T follicular helper cell (primary cell): ENCODE measurements at regions not wholly inside any gene's neighbourhood (a gene's known extent, or its start where the extent isn't known, plus 50 kb on each side); places are given as distances from the start of the nearest gene placed in this dataset.
"Not testable (repeated sequence)": the region's sequence is repeated elsewhere in the genome, so short reads cannot be mapped to it uniquely, and the experiment has no call there.

Experiments
- DNase-seq: peaks from one replicate; pipeline ENCODE4 v3.0.0-alpha.2; 2020; ENCODE audit warnings: low read depth

- no peak for DNase-seq
Observed at GRCh38 chr1:213324859-213325258, 273.8 kb downstream of the RPS6KC1 start.

DNA sequence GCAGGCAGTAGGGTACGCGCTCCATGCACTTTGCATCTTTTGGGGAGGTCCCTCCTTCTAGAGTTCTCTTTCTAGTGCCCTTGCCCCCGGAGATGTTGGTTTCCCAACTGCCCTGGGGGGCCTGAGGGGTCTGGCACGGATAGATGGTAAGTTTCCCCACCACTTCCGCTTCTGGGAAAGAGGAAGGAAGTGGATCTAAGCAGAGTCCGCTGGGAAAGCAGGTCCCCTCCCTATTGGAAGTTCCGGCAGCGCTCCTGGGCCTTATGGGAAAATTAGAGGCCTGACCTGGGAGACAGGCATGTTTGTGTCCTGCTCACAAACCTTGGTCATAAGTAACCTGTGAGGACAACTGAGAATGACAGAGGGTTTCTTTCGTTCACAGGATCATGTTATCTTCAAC lies 274.4 kb downstream of the RPS6KC1 start:
- DNase-seq = no peak

GRCh38 chr1:213326281-213327016 lies 275.4 kb downstream of the RPS6KC1 start:
- DNase-seq = no peak

DNA sequence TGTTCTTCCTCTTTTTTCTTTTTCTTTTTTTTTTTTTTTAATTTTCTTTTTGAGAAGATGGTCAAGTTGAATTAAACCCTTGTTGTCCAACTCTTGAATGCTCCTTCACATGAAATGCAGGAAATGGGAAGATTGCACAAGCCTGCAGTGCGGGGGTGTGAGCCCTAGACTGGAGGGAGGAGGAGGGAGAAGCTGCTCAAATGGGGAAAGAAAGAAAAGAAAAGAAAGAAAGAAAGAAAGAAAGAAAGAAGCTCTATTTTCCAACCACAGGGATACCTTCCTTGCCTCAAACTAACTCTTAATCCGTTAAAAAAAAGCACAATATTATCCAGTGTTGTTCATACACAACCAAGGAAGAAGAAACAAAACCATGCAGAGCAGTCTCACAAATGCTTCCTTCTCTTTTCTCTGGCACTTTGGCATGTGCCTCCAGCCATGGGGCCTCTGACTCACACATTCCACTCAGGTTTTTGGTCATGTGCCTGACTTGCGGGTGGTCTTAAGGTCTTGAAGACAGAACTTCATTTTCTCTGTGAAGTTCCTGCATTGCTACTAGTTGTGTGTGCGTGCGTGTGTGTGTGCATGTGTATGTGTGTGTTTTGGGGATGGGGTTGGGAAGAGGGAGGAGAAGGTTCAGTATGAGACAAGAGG lies 276.1 kb downstream of the RPS6KC1 start:
- no peak for DNase-seq

- DNase-seq = no peak
Observed at GRCh38 chr1:213329406-213330008, 278.5 kb downstream of the RPS6KC1 start.

- DNase-seq = no peak
Observed at GRCh38 chr1:213330281-213330680, 279.2 kb downstream of the RPS6KC1 start.

DNA sequence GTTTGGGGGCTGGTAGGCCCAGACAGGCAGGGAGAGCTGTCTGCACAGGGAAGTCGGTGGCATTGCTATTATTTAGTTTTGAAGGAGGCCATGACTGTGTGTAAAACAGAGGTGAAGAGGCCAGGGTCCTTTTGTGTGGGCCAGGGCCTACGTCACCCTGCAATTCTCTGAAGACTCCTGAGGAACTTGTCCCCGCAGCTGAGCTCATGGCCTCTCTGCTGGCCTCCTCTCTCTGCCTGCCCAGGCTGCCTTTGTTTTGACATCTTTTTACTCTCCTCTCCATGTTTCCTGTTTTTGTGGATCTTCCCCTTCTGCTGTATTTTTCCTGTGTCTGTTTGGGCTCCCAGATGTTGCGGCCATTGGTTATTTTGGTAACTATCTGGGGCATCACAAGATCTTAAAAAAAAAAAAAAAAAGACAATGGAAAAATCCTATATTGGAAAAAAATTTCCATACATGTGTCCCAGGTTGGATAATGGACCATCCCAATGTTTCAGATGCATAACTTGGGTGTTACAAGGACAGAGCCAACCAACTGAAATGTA lies 280.7 kb downstream of the RPS6KC1 start:
- no peak for DNase-seq

DNA sequence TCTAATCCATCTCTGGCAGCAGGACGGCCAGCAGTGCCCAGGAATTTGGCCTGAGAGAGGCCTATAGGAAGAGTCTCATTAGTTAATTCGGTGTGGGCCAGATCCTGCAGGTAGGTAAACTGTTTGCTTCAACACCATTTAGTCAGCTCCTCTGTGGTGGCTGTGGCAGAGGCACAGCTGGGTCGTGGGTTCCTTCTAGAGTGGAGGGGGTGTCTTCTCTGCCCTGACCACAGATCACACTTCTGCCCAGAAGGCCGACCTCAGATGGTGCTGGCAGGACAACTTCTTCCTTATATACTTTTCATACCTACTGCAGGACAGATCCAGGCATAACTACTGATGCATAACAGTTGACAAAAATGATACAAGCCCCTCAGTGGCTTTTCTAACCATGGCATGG lies 281.4 kb downstream of the RPS6KC1 start:
- DNase-seq = no peak

- no peak for DNase-seq
Observed at GRCh38 chr1:213333121-213333520, 282.1 kb downstream of the RPS6KC1 start.

- no peak for DNase-seq
Observed at GRCh38 chr1:213335084-213335483, 284.0 kb downstream of the RPS6KC1 start.

- DNase-seq = no peak
Observed at GRCh38 chr1:213337025-213337678, 286.1 kb downstream of the RPS6KC1 start.

GRCh38 chr1:213340593-213340992 lies 289.6 kb downstream of the RPS6KC1 start:
- DNase-seq = no peak

GRCh38 chr1:213345621-213346020 lies 294.6 kb downstream of the RPS6KC1 start:
- no peak for DNase-seq

DNA sequence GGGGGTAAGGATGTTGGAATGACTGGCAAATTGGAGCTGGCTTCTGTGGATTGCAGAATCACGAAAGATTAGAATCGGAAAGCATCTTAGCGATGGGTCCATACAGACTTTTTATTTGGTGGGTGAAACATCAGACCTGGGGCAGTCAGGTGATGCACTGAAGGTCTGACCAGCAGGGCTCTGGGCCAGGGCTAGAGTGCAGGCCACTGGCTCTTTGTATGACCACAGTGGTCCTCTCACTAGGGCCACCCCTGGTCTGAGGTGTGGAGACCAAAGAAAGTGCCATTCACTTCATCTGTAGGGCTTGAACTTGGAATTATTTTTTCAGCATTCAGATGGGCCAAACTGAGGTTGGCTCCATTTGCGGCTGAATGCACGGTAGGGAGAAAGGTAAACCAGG lies 306.4 kb downstream of the RPS6KC1 start:
- DNase-seq = no peak

DNA sequence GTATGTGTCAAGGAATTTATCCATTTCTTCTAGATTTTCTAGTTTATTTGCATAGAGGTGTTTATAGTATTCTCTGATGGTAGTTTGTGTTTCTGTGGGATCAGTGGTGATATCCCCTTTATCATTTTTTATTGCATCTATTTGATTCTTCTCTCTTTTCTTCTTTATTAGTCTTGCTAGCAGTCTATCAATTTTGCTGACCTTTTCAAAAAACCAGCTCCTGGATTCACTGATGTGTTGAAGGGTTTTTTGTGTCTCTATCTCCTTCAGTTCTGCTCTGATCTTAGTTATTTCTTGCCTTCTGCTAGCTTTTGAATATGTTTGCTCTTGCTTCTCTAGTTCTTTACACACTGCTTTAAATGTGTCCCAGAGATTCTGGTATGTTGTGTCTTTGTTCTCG lies 307.3 kb downstream of the RPS6KC1 start:
- not testable (repeated sequence) for DNase-seq

GRCh38 chr1:213362598-213362997 lies 311.6 kb downstream of the RPS6KC1 start:
- DNase-seq = no peak

- DNase-seq = no peak
Observed at GRCh38 chr1:213366141-213366831, 315.2 kb downstream of the RPS6KC1 start.

- no peak for DNase-seq
Observed at GRCh38 chr1:213369465-213369864, 318.4 kb downstream of the RPS6KC1 start.

- no peak for DNase-seq
Observed at GRCh38 chr1:213370523-213370922, 319.5 kb downstream of the RPS6KC1 start.

- no peak for DNase-seq
Observed at GRCh38 chr1:213371525-213371846, 320.4 kb downstream of the RPS6KC1 start.

- DNase-seq = no peak
Observed at GRCh38 chr1:213371847-213372619, 321.0 kb downstream of the RPS6KC1 start.
